ENCODE measurements at regions not wholly inside any gene's neighbourhood (a gene's known extent, or its start where the extent isn't known, plus 50 kb on each side); places are given as distances from the start of the nearest gene placed in this dataset.

GRCh38 chr1:59219916-59220315, 77.0 kb upstream of the FGGY start:
- in situ Hi-C loops (cut with HindIII; ENCODE audit: low pct_unique_long_range_greater_than_20kb, low sequenced_read_pairs) = no loop called here
- no peak for DNase-seq (ENCODE audit: low read depth, low spot score)

GRCh38 chr1:59220356-59220755, 76.5 kb upstream of the FGGY start:
- DNase-seq (ENCODE audit: low read depth, low spot score) = no peak
- in situ Hi-C loops (cut with HindIII; ENCODE audit: low pct_unique_long_range_greater_than_20kb, low sequenced_read_pairs) = no loop called here

- no peak for DNase-seq (ENCODE audit: low read depth, low spot score)
- in situ Hi-C loops (cut with HindIII; ENCODE audit: low pct_unique_long_range_greater_than_20kb, low sequenced_read_pairs) = no loop called here
Observed at GRCh38 chr1:59223198-59223597, 73.7 kb upstream of the FGGY start.

GRCh38 chr1:59223989-59224634, 72.8 kb upstream of the FGGY start:
- in situ Hi-C loops (cut with HindIII; ENCODE audit: low pct_unique_long_range_greater_than_20kb, low sequenced_read_pairs) = no loop called here
- DNase-seq (ENCODE audit: low read depth, low spot score) = no peak

- in situ Hi-C loops (cut with HindIII; ENCODE audit: low pct_unique_long_range_greater_than_20kb, low sequenced_read_pairs) = no loop called here
- no peak for DNase-seq (ENCODE audit: low read depth, low spot score)
Observed at GRCh38 chr1:59225594-59226316, 71.1 kb upstream of the FGGY start.

- no peak for DNase-seq (ENCODE audit: low read depth, low spot score)
- in situ Hi-C loops (cut with HindIII; ENCODE audit: low pct_unique_long_range_greater_than_20kb, low sequenced_read_pairs) = no loop called here
Observed at GRCh38 chr1:59229138-59229537, 67.8 kb upstream of the FGGY start.

GRCh38 chr1:59230622-59231021, 66.3 kb upstream of the FGGY start:
- DNase-seq (ENCODE audit: low read depth, low spot score) = no peak
- in situ Hi-C loops (cut with HindIII; ENCODE audit: low pct_unique_long_range_greater_than_20kb, low sequenced_read_pairs) = no loop called here

GRCh38 chr1:59232216-59232615, 64.7 kb upstream of the FGGY start:
- DNase-seq (ENCODE audit: low read depth, low spot score) = no peak

GRCh38 chr1:59233444-59233843, 63.5 kb upstream of the FGGY start:
- DNase-seq (ENCODE audit: low read depth, low spot score) = no peak
- in situ Hi-C loops (cut with HindIII; ENCODE audit: low pct_unique_long_range_greater_than_20kb, low sequenced_read_pairs) = no loop called here

More at GRCh38 chr1:59232216-59232615, 64.7 kb upstream of the FGGY start:
- in situ Hi-C loops (cut with HindIII; ENCODE audit: low pct_unique_long_range_greater_than_20kb, low sequenced_read_pairs) = no loop called here

GRCh38 chr1:59236721-59237545, 60.0 kb upstream of the FGGY start:
- no peak for DNase-seq (ENCODE audit: low read depth, low spot score)
- in situ Hi-C loops (cut with HindIII; ENCODE audit: low pct_unique_long_range_greater_than_20kb, low sequenced_read_pairs) = no loop called here

- no peak for DNase-seq (ENCODE audit: low read depth, low spot score)
- in situ Hi-C loops (cut with HindIII; ENCODE audit: low pct_unique_long_range_greater_than_20kb, low sequenced_read_pairs) = no loop called here
Observed at GRCh38 chr1:59237900-59238299, 59.0 kb upstream of the FGGY start.

GRCh38 chr1:59238333-59238934, 58.5 kb upstream of the FGGY start:
- in situ Hi-C loops (cut with HindIII; ENCODE audit: low pct_unique_long_range_greater_than_20kb, low sequenced_read_pairs) = no loop called here
- DNase-seq (ENCODE audit: low read depth, low spot score) = no peak

- DNase-seq (ENCODE audit: low read depth, low spot score) = no peak
- in situ Hi-C loops (cut with HindIII; ENCODE audit: low pct_unique_long_range_greater_than_20kb, low sequenced_read_pairs) = no loop called here
Observed at GRCh38 chr1:59238993-59239392, 57.9 kb upstream of the FGGY start.

GRCh38 chr1:59241909-59242308, 55.0 kb upstream of the FGGY start:
- no peak for DNase-seq (ENCODE audit: low read depth, low spot score)
- in situ Hi-C loops (cut with HindIII; ENCODE audit: low pct_unique_long_range_greater_than_20kb, low sequenced_read_pairs) = no loop called here

GRCh38 chr1:59242370-59242769, 54.5 kb upstream of the FGGY start:
- in situ Hi-C loops (cut with HindIII; ENCODE audit: low pct_unique_long_range_greater_than_20kb, low sequenced_read_pairs) = no loop called here
- no peak for DNase-seq (ENCODE audit: low read depth, low spot score)

- in situ Hi-C loops (cut with HindIII; ENCODE audit: low pct_unique_long_range_greater_than_20kb, low sequenced_read_pairs) = no loop called here
- no peak for DNase-seq (ENCODE audit: low read depth, low spot score)
Observed at GRCh38 chr1:59243550-59243949, 53.3 kb upstream of the FGGY start.

- in situ Hi-C loops (cut with HindIII; ENCODE audit: low pct_unique_long_range_greater_than_20kb, low sequenced_read_pairs) = no loop called here
- no peak for DNase-seq (ENCODE audit: low read depth, low spot score)
Observed at GRCh38 chr1:59243978-59244377, 52.9 kb upstream of the FGGY start.

GRCh38 chr1:59244891-59245290, 52.0 kb upstream of the FGGY start:
- in situ Hi-C loops (cut with HindIII; ENCODE audit: low pct_unique_long_range_greater_than_20kb, low sequenced_read_pairs) = no loop called here
- no peak for DNase-seq (ENCODE audit: low read depth, low spot score)
